HK-2 (cell line): ENCODE measurements at regions not wholly inside any gene's neighbourhood (a gene's known extent, or its start where the extent isn't known, plus 50 kb on each side); places are given as distances from the start of the nearest gene placed in this dataset.
"Not testable (repeated sequence)": the region's sequence is repeated elsewhere in the genome, so short reads cannot be mapped to it uniquely, and the experiment has no call there.

Experiments
- DNase-seq: peaks from one replicate; pipeline ENCODE4 v3.0.0-alpha.2; 2018; ENCODE audit not compliant: unreplicated experiment

DNA sequence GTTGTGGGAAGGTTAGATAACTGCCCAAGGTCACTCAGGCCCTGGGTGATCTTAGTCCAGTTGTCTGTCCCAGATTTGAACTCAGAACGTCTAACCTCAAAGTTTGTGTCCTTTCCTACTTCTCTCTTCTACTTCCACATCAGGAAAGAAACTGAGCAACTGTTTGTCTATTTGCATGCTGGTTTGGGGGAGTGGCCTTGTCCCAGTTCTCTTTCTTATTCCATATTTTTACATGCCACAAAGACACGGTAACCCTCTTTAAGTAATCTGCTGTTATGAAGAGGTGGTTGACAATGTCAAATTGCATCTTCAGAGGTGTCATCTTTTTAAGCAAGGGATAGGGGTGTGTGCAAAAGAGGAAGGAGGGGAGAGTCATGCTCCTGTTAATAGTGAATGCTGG is 432.5 kb downstream of the HS3ST3B1 start:
- DNase-seq, result no peak

- no peak for DNase-seq
Measured at GRCh38 chr17:14732211-14732610, 431.3 kb downstream of the HS3ST3B1 start.

DNA sequence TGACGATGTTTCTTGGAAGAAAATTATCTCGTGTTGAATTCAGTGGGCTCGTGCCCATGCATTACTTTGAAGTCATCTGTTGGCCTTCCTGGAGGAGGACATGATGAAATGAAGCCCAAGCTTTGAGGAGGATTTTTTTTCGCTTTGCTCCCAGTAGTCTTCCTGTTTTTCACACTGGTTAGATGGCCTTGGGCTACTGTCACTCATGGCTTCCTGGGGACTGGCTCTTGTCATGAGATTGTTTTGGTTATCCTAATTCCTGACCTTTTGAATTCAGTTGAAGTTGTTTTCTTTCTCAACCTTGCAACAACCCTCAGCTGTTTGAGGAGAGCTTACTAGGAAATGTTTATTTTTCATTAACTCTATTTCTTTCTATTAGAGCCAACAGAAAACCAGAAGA is 430.7 kb downstream of the HS3ST3B1 start:
- no peak for DNase-seq

DNA sequence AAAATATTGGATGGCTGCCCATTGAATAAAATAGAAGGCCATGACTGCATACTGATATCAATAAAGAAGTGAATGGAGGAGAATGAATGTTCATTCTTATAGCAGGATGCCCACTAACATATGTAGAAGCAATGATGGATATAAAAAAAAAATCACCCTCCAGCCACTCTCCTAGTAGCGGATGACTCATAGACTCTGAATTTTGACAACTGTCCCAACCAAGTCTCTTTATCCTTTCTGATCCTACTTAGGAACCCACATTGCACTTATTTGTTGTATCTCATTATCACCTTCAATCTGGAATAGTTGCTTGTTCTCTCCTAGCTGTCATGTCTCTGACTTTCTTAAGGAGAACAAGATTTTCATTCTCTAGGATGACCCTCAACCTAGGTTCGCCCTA is 429.9 kb downstream of the HS3ST3B1 start:
- no peak for DNase-seq

- no peak for DNase-seq
Measured at GRCh38 chr17:14725729-14726128, 424.8 kb downstream of the HS3ST3B1 start.

DNA sequence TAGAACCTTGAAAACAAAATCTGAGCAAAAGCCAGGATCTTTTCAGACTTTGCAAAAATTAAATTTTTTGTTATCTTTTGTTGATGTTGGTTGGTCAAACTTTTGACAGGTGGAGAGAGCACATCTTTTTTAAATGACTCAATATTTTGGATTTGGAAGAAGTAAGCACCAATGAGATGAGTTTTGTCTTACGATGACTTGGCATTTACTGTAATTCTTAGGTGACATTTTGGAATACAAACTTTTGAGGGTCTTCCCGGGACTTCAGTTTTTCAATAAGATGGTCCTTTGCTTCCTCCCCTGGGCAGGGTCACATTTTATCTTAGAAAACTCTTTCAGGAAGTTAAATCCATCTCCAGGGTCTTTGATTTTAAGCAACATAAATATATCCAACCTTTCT is 423.9 kb downstream of the HS3ST3B1 start:
- DNase-seq, result no peak

GRCh38 chr17:14723349-14723748 is 422.5 kb downstream of the HS3ST3B1 start:
- not testable (repeated sequence) for DNase-seq

DNA sequence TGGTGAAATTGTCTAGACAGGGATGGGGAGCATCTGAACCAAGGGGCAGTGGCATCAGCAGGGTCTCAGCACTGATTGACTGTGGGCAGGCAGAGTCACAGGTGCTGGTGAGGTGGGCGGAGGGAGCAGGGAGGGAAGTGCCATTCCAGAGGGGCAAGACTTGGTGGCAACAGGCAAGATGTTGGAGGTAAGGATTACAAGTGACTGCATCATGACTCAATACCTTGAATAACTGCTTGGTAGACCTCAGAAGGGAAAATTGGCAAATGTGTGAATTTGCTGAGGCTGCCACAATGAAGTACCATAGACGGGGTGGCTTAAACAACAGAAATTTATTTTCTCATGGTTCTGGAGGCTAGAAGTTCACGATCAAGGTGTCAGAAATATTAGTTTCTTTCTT is 419.1 kb downstream of the HS3ST3B1 start:
- DNase-seq, result no peak

DNA sequence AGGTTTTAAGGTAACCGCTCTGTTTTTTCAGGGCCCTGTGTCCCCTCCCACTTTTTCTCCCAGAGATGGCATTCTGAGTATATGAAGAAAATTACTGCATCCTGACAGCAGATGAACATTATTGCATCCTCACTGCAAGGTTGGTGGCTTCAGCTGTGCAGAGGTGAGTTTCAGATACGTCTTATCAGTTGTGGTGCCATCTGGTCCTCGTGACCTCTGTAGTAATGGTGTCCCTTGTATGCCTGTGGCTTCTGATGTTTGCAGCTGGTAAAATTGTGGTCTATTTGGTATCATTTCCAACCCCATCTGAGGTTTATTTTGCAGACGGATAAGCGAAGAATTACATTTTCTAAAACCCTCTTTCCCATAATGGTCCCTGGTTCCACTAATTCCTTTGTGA is 417.0 kb downstream of the HS3ST3B1 start:
- DNase-seq, result no peak

DNA sequence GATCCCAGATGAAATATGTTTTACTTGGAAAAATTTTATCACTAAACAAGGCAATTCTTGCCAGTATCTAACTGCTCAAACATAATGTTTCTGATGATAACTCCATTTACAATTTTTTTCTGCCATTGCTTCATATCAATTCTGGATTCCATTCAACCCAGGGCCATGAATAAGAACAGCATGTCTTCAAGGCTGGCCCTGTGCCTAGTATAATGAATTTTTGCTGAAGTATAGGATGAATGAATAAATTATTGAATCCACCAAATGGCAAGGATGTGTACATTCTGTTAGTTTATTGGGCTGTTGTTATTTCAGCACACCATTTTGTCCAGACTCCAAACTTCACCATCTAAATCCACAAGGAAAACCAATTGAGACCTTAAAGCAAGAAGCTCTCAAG is 414.7 kb downstream of the HS3ST3B1 start:
- no peak for DNase-seq

DNA sequence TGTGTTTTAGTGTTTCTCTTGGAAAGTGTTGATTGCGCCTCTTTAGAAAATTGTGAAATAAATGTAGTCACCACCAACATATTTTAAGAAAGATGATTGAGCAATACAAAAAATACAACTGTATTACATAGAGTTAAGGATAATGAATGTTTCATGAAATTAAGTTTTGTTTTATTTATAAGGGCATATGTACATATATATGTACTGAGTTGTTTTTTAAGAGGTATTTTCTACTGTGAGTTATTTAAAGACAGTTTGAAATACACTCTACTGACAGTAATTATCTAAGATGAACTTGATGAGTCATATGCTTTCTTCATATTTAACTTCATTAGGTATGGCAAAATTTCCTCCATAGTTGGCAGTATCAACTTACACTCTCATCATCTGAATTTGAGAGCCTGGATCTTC is 411.7 kb downstream of the HS3ST3B1 start:
- DNase-seq, result no peak

DNA sequence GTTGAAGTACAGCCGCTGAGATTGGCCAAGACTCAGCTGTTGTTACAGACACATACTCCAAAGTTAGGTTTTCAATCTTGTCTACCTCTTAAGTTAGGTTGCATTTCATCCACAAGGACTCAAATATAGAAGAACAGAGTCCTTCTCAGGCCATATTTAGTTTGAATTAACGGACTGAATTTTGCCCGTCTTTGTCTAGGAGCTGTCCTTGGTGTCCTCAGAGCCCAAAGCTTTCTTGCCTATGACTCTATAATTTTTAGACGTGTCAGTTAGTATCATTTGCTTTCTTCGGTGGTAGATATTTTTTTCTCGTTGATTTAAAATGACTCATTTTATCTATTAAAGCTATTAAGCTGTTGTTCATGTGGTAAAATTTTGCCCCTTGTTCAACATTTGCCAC is 403.2 kb downstream of the HS3ST3B1 start:
- no peak for DNase-seq

DNA sequence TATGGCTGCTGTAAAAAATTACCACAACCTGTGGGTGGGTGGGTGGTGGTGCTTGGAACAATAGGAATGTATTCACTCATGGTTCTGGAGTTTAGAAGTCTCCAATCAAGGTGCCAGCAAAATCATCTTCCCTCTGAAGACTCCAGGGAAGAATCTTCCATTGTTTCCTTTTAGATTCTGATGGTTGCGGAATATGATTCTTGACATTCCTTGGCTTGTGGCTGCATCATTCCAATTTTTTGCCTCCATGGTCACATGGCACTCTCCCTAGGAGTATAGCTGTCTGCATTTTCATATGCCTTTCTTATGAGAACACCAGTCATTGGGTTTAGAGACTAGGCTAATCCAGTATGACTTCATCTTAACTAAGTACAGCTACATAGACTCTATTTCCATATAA is 401.0 kb downstream of the HS3ST3B1 start:
- DNase-seq, result no peak

GRCh38 chr17:14699574-14700185 is 398.8 kb downstream of the HS3ST3B1 start:
- no peak for DNase-seq

DNA sequence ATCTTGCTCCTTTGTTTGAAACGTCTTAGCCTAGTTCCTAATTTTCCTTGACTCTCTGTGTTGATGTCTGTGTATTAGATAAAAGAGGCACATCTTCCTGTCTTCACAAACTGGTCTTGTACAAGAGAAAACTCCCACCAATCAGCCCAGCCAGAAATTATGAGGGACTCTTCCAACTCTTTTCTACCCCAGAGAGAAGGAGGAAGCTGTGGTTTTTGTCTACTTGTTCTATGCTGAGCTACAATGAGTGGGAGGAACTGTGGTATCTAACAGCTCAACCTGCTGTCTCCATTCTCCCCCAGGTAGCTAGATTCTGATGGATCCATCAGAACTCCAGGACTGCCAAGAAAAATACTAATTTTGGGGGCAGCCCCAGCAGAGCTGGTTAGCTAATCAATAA is 392.5 kb downstream of the HS3ST3B1 start:
- no peak for DNase-seq

GRCh38 chr17:14690704-14691103 is 389.8 kb downstream of the HS3ST3B1 start:
- no peak for DNase-seq

GRCh38 chr17:14688134-14688533 is 387.3 kb downstream of the HS3ST3B1 start:
- DNase-seq, result no peak

- DNase-seq, result no peak
Measured at GRCh38 chr17:14672830-14673229, 371.9 kb downstream of the HS3ST3B1 start.

DNA sequence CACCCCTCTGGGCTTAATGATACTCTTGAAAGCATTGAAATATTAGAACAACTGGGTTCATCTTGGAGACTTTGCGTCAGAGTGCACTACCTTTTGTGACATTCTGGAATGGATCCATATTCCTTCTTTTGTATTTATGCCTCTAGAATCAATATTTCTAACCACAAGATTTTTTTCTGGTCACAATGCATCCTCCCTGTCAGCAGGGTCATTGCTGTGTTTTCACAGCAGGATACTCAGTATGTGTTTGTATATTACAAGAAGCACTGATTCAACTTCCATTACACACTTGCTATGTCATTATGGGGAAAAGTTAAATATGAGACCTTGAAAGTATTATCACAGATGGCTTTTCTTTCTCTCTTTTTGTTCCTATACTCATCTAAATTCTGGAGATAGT is 370.0 kb downstream of the HS3ST3B1 start:
- DNase-seq, result no peak

GRCh38 chr17:14664511-14664910 is 363.6 kb downstream of the HS3ST3B1 start:
- no peak for DNase-seq

DNA sequence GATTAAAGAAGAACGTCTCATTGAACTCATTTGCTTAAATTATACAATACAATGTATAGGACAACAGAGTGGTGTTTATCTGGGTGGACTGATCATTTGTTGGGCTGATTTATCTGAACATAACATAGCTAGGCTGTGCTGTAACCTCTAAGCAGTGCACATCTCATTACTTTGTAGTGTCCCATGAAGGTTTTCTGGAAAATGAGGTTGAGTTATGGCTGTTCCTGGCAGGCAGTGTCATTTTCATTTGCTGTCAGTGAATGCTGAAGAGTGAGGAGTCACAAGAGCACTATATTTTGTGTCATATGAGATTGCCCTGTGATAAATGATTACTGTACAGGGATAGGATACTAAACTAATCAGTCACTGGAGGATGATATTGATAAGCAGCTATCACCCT is 340.2 kb downstream of the HS3ST3B1 start:
- no peak for DNase-seq

DNA sequence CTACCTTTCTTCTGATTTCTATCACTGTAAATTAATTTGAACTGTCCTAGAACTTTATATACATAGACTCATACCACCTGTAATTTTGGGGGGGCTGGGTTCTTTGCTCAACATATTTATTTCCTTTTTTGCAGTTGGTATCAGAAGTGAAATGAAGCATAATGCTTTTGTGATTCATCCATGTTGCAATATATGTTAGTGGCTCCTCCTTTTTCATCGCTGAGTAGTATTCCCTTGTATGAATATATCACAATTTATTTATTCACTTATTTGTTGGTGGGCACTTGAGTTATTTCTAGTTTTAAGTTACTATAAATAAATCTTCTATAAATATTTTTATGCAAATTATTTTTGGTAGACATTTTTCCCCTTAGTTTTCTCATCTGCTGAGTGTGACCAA is 336.4 kb downstream of the HS3ST3B1 start:
- no peak for DNase-seq

DNA sequence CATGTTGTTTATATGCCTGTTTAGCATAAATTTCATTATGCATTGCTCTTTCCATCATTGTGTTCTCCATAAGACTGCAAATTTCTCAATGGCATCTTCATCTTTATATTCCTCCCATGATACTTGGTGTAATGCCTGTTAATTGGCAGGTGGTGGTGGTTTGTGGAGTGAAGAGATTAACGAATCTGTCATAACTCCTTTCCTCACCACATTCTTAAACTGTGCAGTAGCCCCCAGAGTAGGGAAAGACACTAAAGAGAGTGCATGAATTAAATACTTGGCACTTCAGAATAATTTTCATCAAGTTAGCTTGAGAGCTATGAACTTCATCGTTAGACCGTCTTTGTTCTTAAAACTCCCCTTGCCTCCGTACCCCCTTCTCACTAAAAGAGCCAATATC is 329.7 kb downstream of the HS3ST3B1 start:
- no peak for DNase-seq

DNA sequence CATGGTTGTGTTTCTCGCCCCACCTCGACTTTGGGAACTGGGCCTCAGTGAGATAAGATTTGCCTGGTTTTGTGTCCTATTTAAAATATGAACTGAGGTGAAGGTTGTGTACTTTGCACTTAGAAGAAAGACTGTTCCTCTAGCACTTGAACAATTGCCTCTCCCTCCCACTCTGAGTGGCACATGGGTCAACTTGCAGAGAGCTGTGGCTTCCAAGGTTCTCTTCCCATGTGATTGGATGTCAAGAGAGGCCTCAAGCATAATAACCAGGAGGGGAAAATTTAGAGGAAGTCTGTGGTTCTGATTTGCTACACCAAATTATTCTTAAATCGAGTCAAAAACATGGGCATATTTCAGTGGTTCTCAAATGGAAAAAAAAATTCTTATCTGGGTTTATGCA is 329.2 kb downstream of the HS3ST3B1 start:
- DNase-seq, result no peak
